Bronchial epithelial cell (primary cell): ENCODE measurements at regions not wholly inside any gene's neighbourhood (a gene's known extent, or its start where the extent isn't known, plus 50 kb on each side); places are given as distances from the start of the nearest gene placed in this dataset.
A peak's percentile ranks its signal among the peaks of the same experiment; 100 is the strongest.

Experiments used
- DNase-seq: peaks from one replicate; pipeline ENCODE4 v3.0.0-alpha.2; 2010; ENCODE audit warnings: low read depth
- FAIRE-seq: peaks from 2 replicates; lab custom pipeline; 2011; peaks lifted over from hg19 to GRCh38; lab: Jason Lieb, UNC
- H3K27me3 ChIP-seq: 2 replicates; pipeline ENCODE4 v1.5.1; 2011; ENCODE audit warnings: low read length; ENCODE audit not compliant: control insufficient read depth, insufficient read depth
- H3K36me3 ChIP-seq: 2 replicates; pipeline ENCODE4 v1.5.1; 2011; ENCODE audit warnings: low read length; ENCODE audit not compliant: control insufficient read depth, insufficient read depth
- H3K4me3 ChIP-seq: 2 replicates; pipeline ENCODE4 v1.5.1; 2011; ENCODE audit warnings: mild to moderate bottlenecking, low read depth, low read length, control low read depth
- CTCF ChIP-seq: IDR thresholded peaks from 2 replicates; pipeline ENCODE4 v1.5.1; 2011; ENCODE audit warnings: mild to moderate bottlenecking, moderate library complexity, low read length, control low read depth, inconsistent platforms; ENCODE audit not compliant: insufficient read depth, severe bottlenecking

- no peak for TF ChIP-seq CTCF
- FAIRE-seq (no peak), DNase-seq (no peak)
- Histone ChIP-seq H3K4me3 (no peak overlapping the region), H3K36me3 (no peaks in the 10 kb centered on the region), H3K27me3 (no peaks in the 10 kb centered on the region)
These were observed 99.2 kb upstream of the GNAQ start for GRCh38 chr9:78130853-78131252.

GRCh38 chr9:78130004-78130403, 98.4 kb upstream of the GNAQ start:
- Histone ChIP-seq H3K4me3 (no peak overlapping the region), H3K27me3 (no peaks in the 10 kb centered on the region), H3K36me3 (no peaks in the 10 kb centered on the region)
- DNase-seq: peak; percentile 42
- no peak for FAIRE-seq
- peak; percentile 9 for TF ChIP-seq CTCF

- TF ChIP-seq CTCF: no peak
- Histone ChIP-seq H3K36me3 (no peaks in the 10 kb centered on the region), H3K4me3 (no peak overlapping the region), H3K27me3 (no peaks in the 10 kb centered on the region)
- no peak for FAIRE-seq
- DNase-seq: no peak
These were observed 95.9 kb upstream of the GNAQ start for GRCh38 chr9:78127279-78128225.

GRCh38 chr9:78123808-78124207, 92.2 kb upstream of the GNAQ start:
- TF ChIP-seq CTCF: no peak
- Histone ChIP-seq H3K27me3 (no peaks in the 10 kb centered on the region), H3K4me3 (no peak overlapping the region), H3K36me3 (no peaks in the 10 kb centered on the region)
- DNase-seq: no peak
- no peak for FAIRE-seq

GRCh38 chr9:78122631-78123030, 91.0 kb upstream of the GNAQ start:
- H3K36me3 ChIP-seq: no peaks in the 10 kb centered on the region
- FAIRE-seq: peak; percentile 43
- H3K27me3 ChIP-seq: no peaks in the 10 kb centered on the region
- TF ChIP-seq CTCF: no peak
- H3K4me3 ChIP-seq: no peak overlapping the region
- peak; percentile 85 for DNase-seq

GRCh38 chr9:78121488-78121887, 89.9 kb upstream of the GNAQ start:
- FAIRE-seq (no peak), DNase-seq (peak; percentile 52)
- H3K4me3 ChIP-seq: no peak overlapping the region
- H3K36me3 ChIP-seq: no peaks in the 10 kb centered on the region
- peak; percentile 47 for TF ChIP-seq CTCF
- H3K27me3 ChIP-seq: no peaks in the 10 kb centered on the region
